Stimulated activated naive CD8-positive, alpha-beta T cell treated with anti-CD3 and anti-CD28 coated beads, Interleukin-15, Interleukin-2, amounts not matched to agents 100 U/mL and 50 U/mL, for 24 hours (primary cell): ENCODE measurements at regions not wholly inside any gene's neighbourhood (a gene's known extent, or its start where the extent isn't known, plus 50 kb on each side); places are given as distances from the start of the nearest gene placed in this dataset.

Experiments
- ATAC-seq: fragments of 150-1000 bp; cut with Tn5 transposase; one replicate; pipeline ENCODE4 v1.10.0; 2021
- DNase-seq: peaks from one replicate; pipeline ENCODE4 v3.0.0; 2021

DNA sequence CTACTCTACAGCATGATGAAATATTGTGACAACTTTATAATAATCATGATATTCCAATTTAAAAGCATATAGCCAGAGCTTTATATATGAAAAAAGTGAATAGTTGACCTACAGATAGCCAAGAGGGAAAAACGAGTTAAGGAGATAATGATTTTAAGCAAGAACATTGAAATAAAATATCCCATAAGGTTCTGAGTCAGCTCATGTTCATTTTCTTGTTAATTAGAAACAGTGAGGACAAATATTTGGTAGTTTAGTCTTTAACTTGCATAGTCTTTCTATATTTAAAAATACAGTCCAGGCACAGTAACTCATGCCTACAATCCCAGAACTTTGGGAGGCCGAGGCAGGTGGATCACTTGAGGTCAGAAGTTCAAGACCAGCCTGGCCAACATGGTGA is 55.8 kb upstream of the CDH6 start:
- ATAC-seq (no peak), DNase-seq (no peak)

DNA sequence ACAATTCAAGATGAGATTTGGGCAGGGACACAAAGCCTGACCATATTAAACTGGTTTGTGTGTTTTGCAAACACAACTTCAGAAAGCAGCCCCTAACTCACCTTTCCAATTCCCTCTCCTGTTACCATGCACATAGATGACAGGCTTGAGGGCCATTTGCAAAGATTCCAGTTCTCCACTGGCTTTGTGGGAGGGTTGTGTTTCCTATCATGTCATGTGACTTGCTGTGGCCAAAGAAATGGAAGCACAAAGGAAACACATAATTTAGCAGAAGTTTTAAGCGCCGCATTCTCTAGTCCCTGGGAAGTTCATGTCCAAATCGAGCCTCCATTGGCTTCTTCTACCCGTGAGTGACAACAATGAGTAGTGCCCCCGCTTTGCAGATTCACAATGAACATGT is 57.9 kb upstream of the CDH6 start:
- DNase-seq (no peak), ATAC-seq (no peak)

DNA sequence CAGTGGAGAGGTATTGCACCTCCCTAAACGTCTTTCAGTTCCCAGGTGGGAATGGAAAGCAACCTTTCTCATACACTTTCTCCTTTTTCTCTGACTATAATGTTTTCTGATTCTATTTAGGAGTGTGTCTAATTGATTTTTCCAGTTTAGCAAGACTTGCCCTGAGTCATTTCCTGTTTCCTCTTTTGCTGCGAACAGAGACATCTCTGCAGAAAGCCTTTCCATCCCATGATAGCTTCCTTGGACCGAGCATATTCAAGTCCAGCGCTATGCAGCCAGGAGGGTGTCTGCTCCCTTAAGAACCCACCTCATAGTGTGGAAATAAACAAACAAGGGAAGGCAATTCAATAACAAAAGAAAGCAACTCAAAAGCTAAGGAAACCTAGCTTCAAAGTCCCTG is 60.0 kb upstream of the CDH6 start:
- no peak for ATAC-seq
- DNase-seq, result no peak

DNA sequence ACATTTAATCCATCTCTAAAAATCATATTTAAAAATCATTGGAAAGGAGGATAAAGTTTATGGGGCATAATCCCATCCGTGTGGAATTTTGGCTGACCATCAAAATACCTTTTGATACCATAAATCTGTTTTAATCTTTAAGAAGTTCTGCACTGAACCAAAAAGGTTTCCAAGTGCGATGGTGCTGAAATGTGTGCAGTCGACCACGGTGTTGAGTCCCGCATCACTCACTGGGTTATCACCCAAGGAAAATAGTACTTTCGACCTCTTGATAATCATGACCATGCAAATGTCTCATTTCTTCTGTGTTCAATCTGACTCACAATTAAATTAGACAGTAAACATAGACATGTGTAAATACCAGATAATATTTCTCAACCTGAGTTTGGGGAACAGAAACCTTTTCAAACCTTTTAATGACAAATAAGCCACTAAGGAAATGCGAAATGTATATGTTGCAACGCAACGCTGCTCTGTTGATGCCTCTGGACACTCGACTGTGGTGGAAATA is 62.0 kb upstream of the CDH6 start:
- DNase-seq (no peak), ATAC-seq (no peak)

DNA sequence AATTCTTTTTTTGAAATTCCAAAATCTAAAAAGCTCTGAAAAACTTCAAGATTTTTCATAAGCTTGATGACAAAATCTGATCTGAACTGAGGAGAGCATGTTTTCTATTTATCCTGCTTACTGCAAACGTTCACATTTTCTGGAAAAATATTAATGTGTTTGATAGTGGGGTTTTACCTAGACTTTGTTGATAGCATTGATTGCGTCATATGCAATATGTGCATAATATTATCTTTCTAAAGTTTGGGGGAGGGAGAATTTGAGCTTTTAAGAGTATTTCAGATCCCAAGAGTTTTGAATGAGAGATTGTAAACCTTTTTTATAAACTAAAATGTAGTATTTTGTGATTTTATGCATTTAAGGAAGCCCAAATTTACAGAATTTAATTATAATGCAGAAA is 62.8 kb upstream of the CDH6 start:
- ATAC-seq, result no peak

DNA sequence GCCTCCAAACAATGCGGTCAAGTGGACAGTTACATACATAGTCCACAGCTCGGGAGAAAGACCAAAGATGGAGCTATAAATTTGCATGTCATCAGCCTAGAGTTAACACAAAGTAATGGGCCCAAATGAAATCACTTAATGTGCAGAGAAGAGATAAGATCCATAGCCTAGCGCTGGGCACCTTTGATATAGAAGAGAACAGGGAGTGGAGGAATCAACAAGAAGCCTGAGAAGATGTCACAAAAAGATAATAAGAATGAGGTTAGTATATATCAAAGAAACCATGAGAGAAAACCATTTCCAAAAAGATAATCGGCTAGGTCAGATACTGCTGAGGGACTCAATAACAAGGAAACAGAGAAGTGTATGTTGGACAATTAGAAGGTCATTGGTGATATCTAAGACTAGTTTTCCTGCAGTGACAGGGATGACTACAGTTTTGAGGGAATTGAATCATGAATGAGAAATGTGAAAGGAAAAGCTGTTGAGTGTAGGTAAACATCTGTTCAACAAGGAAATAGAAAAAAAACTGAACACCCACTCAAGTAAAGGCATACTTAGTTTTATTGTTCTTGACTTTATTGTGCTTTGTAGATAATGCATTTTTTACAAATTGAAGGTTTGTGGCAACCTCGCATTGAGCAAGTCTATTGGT is 68.7 kb upstream of the CDH6 start:
- DNase-seq (no peak), ATAC-seq (no peak)

More for the DNA sequence above, 62.8 kb upstream of the CDH6 start:
- DNase-seq, result no peak

DNA sequence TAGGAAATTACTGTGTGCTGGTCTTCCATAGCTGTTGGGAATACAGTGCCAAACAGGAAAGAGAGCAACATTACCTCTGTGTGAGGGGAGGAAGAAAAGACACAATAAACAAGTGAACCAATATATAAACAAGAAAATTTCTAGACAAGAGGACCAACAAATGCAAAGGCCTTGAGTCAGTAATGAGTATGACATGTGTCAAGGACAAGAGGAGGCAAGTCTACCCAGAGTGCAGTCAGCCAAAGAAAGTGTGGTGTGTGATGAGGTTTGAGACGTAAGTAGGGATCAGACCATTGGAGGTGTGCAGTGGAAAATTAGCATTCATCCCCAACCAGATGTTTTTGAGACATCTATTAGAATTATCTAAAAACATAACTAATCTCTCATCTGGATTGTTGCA is 69.5 kb upstream of the CDH6 start:
- ATAC-seq (no peak), DNase-seq (no peak)

DNA sequence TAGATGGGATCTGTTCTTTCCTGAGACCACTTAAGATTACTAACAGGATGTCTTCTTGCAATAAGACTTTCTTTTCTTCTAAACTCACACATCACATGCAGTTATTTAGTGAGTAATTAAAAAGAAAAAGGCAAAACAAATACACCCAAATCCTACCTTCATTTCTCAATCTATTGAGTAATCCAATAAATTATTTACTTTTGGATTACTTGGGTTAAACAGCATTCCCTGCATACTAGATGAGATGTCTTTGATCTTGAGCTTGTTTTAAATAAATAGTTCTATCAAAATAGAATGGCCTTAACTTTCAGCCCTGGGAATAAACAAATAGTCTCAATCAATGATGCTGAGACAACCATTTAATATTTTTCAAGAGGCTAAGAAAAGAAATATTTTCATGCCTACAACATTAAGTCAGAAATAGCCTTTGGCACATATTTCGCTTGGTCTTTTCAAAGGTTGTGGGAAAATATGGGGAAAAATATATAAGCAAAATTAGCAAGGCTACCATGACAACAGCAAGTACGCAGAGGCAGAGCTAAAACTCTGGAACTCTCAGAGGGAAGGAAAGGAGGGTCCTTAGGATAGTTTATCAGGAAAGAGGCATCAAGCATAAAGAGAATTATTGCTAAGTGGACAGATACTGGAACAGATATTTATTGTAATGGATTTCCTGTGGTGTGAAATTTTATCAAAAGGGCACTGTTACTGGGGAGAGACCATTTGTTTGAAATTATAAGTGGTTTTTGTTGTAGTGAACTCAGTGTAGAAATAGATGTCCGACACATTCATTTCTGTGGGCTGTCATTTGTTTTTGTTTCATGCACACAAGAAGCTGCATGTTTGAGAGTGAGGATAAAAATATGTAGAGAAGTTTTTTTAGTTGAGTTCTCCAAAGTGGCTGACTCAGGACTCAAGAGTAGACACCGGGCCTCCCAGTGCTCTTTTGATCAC is 70.2 kb upstream of the CDH6 start:
- ATAC-seq (no peak), DNase-seq (no peak)

DNA sequence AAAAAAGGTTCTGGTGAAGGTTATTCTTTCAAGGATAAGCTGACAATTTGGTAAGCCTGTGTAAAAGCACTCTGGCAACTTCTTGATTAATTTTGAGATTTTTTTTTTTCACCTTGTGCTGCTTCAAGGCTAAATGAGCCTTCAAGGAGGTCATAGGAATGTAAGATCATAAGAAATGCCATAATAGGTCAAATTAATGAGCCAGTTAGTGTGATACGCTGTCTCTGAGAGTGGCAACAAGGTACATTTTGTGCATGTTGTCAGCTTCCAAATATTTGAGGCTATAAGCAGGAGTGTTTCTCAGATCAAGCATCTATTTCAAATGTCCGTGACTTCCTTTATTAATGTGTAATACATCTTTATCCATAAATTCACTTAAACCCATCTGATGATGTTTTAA is 72.3 kb upstream of the CDH6 start:
- no peak for ATAC-seq
- no peak for DNase-seq

DNA sequence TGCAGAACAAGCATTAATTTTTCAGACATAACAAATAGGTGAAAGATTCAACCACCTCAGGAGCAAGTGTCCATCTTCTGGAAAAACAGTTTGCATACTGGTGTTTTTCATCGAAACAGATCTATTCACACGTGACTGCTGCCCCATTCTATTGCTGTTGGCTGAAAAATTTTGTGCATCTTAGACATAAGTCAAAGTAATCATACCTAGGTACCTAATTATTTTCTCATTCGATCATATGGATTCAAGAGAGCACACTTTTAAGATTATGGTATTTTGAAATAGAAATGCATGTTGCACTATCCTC is 72.9 kb upstream of the CDH6 start:
- ATAC-seq, result no peak
- DNase-seq, result no peak

DNA sequence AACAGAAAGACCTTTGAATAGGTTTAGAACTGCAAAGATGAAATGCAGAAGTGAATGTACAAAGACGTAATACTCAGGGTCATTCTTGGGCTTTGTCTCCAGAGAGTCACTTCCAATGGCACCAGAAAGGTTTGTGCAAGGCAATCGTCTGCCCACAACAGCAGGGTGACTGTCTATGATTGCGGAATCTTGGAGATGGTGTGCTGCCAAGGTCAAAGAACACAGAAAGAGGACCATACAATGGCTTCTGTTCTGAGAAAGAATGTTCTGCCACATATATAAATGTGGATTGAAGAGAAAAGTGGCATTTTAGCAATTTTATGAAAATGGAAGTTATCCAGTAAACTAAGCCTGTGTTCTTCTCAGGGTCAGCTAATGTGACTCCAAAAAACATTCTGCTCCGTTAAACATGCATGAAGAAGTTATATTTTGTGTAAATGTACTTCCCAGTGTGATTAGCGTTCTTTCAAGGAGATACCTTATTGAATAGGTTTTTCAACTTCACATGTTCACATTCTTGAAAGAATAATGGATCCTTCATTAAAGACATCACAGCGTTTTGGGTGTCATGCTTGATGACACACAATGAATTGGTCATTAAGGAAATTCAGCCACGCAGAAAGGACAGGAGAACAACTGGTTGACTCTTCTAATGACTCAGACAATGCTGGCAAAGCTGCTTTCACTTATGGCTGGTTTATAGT is 73.4 kb upstream of the CDH6 start:
- ATAC-seq (no peak), DNase-seq (no peak)

DNA sequence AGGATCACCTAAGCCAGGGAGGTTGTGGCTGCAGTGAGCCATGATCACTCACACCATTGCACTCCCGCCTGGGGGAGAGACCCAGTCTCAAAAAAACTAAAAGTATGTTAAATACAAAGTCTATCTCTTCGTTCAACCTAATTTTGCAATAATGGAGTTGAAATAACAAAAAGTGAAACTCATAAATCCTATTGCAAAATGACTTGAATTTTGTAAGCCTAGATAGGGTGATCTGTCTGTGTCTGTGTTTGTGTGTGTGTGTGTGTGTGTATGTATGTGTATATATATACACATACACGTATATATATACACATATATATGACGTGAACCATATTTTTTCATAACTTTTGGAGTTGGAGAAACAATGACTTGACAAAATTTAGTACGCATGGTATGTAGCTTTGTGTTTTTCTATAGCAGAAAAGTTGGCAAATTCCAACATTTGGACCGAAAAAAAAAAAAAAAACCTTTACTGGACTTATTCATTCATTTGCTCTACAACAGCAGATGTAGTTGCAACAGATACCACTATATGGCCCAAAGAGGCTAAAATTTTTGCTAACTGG is 76.9 kb upstream of the CDH6 start:
- ATAC-seq (no peak), DNase-seq (no peak)

DNA sequence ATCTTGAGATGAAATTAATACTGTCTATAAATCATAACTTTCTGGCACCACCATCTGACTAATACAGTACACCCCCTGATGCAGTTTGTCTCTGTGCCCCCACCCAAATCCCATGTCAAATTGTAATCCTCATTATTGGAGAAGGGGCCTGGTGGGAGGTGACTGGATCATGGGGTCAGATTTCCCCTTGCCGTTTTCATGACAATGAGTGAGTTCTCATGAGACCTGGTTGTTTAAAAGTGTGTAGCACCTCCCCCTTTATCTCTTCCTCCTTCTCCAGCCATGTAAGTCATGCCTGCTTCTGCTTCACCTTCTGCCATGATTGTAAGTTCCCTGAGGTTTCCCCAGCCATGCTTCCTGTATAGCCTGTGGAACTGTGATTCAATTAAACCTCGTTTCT is 78.7 kb upstream of the CDH6 start:
- ATAC-seq (no peak), DNase-seq (no peak)

DNA sequence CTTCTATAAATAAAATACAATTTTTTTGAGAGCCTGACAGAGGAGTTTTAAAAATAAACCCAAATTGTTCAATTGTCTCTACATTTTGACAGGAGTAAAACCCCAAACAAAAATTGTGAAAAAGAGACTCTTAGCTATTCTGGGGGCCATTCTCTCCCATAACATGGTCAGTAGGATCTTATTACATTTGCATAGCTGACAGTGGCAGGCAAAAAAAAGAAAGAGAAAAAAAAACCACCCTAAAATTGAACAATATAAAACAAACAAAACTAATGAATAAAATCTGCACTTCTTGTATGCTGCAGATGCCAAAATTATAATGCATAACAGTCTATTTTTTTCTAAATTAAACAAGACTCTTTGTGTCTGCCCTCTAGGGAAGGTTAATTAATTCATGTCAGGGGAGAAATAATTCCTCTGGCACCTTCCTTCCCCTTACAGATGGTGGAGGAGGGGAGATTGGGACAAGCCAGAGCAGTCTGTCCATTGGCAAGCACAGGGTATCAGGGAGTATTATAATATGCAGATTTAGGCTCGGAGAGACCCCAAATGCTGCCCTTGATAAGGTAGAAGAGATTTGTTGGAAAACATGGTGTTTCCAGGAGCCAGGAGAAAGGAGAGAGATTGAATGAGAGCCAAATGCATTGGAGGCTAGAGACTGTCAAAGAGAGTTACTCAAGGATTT is 79.7 kb upstream of the CDH6 start:
- ATAC-seq (no peak), DNase-seq (no peak)

DNA sequence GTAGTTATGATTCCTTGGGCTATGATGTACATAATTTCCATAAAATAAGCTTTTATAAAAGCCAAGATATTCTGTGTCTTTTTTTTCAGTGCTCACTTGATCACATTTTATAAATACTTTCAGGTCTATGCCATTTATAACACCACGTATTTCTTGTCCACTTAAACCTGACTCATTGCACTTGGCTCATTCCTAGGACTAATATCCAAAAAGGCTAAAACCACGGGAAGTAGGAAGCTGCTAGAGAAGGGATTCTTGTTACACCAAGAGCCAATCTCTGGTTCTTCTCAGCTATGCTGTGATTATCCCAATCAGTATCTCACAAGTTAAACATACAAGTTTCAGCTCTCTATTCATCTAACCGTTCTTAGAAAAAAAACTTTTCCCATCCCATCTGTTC is 80.4 kb upstream of the CDH6 start:
- no peak for ATAC-seq
- no peak for DNase-seq

DNA sequence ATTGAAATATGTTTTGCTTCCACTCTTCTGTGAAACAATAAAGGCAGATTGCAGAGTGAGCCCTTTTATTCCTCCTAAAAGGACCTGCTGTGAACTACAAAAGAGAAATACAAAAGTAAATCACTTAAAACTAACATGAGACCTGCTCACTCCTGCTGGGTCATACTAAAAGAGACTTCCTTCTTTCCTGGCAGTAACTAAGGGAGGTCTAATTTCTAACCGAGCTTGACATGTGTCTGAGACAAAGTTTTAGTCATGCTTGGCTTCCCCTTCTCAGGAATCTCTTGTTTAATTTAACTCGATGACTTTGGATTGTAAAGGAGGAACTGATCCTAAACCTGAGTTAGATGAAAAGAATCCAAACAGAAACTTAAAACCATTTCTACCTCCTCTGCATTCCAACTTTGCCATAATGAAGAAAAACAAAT is 86.4 kb upstream of the CDH6 start:
- DNase-seq (no peak), ATAC-seq (no peak)

DNA sequence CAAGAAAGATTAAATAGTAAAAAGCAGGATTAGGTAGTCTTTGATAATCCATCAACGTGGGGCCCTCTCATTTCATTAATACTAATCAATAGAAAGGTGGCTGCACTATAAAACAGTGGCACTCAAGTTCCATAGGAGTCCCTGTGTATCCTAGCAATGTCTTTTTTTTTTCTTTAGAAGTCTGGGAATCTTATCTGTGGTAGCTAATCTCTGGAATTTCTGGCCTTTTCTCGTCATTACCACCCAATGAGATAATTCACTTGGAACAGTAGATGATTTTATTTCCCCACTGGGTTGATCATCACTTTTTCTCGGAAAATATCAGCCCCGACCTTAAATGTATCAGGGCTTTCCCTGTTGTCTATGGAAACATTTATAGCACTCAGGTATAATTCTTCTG is 86.8 kb upstream of the CDH6 start:
- no peak for DNase-seq
- ATAC-seq, result no peak

DNA sequence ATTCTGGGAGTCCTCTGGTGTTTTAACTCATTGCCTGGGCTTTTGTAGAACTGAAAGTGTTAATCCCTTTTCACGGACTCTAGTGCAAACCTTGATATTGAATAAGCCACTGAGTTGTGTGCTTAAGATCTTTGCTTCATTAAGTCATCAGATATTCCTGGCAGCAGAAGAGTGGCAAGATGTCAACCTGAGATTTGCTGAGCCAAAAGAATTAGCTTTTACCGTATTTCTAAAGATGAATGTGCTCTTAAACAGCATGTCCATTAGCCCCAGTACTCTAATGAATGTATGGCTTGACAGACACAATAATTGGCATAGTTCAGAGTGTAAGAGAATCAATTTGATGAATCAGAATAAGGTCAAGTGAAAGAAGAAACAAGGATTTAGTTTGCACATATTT is 87.2 kb upstream of the CDH6 start:
- DNase-seq, result no peak

DNA sequence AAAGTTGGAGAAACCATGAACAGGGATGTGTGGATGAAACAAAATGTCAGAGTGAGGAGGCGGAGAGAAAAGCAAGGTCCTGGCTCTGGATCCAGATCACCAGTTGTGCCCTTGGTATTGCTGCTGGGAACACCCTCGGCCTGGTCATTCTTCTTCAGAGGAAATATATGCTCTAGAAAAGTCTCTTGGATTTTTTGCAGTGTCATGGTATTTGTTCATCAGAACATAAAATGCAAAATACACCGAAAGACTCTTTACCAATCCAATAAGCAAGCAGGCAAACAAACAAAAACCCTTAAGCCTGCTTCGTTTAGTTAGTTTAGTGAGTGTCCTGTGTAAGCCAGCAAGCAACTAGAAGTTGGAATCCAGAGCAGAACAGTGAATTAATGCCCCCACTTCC is 88.7 kb upstream of the CDH6 start:
- DNase-seq (no peak), ATAC-seq (no peak)

More for the DNA sequence above, 87.2 kb upstream of the CDH6 start:
- ATAC-seq, result no peak

DNA sequence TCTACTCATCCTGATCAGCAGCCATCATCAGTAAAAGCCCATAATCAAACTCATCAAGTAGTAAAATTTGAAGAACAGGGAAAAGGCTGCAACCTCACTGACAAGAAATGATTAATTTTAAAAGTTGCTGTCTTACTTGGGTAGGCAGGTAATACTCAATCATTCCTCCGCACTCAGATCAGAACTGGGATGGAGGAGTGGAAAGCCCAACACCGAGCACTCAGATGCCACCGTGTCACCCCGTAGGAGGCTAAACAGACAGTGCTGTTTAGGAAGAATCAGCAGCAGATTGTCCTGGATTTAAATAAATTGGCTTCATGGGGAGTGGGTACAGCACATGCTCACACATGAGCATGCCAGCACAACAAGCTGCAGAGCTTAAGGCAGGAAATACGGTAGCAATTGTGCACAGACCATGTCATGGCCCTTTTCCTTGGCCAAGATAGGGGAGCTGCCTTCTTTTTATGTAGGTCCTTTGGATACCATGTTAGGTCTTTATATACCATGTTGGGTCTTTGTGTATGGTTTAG is 92.6 kb upstream of the CDH6 start:
- DNase-seq (no peak), ATAC-seq (no peak)

DNA sequence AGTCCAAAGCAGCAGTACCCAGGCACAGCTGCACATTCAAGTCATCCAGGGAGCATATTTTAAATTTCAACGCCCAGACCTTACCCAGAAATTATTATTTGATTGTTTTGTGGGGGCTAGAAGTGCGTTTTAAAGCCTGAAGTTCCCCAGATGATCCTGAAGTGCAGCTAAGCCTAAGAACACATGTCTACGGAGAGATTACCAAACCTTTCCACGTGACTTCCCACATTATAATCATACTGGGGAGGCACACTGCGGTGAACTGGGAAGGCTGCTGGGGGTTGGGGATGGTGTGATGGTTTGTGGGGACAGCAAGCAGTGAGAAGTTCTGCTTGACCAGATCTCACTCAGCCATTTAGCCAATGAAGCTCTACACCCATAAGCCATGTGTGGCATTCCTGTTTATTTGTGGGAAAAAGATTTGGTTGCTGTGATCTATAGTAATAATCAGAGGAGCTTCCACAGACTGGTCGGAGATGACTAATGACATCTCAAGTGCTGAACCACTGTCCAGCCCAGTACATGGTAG is 93.4 kb upstream of the CDH6 start:
- ATAC-seq (no peak), DNase-seq (no peak)

DNA sequence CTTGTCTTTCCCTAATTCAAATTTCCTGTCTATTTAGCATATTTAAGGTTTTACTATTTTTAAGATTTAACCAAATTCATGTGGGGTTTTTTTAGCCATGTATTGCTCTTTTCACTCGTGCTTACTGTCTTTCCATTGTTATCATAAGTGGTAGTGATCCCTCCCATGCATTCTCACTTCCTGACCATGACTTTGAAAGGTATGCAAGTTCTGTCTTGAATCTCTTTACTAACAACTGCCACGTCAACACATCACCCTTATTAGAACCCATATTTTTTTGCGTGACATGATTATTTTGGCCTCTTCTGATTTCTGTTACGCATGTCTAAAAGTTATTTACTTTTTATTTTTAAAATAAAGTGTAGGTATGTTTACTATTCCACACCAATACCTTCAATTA is 94.7 kb upstream of the CDH6 start:
- no peak for DNase-seq
- ATAC-seq, result no peak
